ENCODE measurements at regions not wholly inside any gene's neighbourhood (a gene's known extent, or its start where the extent isn't known, plus 50 kb on each side); places are given as distances from the start of the nearest gene placed in this dataset.

DNA sequence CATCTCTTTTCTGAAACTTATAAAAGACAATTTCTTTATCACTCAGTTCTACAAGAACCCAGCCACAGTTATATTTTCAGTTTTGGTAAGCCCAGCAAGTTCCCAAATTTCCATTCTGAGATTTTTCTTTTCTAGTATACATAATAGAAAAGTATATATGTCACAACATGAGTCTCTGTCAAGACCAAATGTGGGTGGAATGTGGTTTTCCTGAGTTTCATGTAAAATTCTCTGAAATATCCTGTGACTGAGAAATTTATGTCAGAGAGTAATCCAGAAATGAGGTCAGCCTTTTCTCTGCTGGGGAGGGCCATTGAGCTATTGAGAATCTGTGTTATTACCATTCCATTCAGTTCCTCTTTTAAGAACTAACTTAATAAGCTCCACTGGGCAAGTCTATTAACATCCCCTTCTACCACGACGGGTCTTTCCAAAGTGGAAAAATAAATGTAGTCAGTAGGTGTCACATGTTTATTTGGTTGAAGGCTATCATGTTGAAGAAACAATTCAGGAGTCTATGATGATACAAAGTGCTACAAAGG lies 100.7 kb upstream of the HMGN3 start:
- TF ChIP-seq FOXJ3 (CRISPR knock-in tag; IDR thresholded peaks at IDR 0.05) (no peak), POLR2A (conservative IDR thresholded peaks at IDR 0.05) (no peak), MEF2A (IDR thresholded peaks at IDR 0.05; ENCODE audit: control insufficient read depth, low read depth, low read length) (no peak), RFX5 (IDR thresholded peaks at IDR 0.05; ENCODE audit: low read depth, low read length) (no peak)
- TF ChIP-seq, protein P1, sequence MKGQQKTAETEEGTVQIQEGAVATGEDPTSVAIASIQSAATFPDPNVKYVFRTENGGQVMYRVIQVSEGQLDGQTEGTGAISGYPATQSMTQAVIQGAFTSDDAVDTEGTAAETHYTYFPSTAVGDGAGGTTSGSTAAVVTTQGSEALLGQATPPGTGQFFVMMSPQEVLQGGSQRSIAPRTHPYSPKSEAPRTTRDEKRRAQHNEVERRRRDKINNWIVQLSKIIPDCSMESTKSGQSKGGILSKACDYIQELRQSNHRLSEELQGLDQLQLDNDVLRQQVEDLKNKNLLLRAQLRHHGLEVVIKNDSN (CRISPR knock-in tag; IDR thresholded peaks at IDR 0.05) = no peak

Measured in K562 (cell line).